SK-N-SH (cell line): ENCODE measurements at regions not wholly inside any gene's neighbourhood (a gene's known extent, or its start where the extent isn't known, plus 50 kb on each side); places are given as distances from the start of the nearest gene placed in this dataset.

Source experiments
- EP300 ChIP-seq, 2 experiments: IDR thresholded peaks; 2 replicates each; pipeline versions ENCODE4 v1.4.0 to v1.6.1; 2012; ENCODE audit warnings: borderline replicate concordance in 1 of 2, low read depth in 1 of 2, low read length in 1 of 2
- RCOR1 ChIP-seq: fragments of 150-350 bp; IDR thresholded peaks from 2 replicates; pipeline ENCODE4 v1.6.1; 2017; ENCODE audit warnings: antibody characterized with exemption, low read length
- SIN3A ChIP-seq: IDR thresholded peaks from 2 replicates; pipeline ENCODE4 v1.6.1; 2012; ENCODE audit warnings: low read depth, mild to moderate bottlenecking, low read length, moderate library complexity, borderline replicate concordance
- TAF1 ChIP-seq: IDR thresholded peaks from 2 replicates; pipeline ENCODE4 v1.6.1; 2012; ENCODE audit warnings: low read depth, mild to moderate bottlenecking, low read length, moderate library complexity, borderline replicate concordance
- TF ChIP-seq, protein P1 (sequence below): fragments of 150-350 bp; IDR thresholded peaks from 2 replicates; pipeline ENCODE4 v1.6.1; 2017; ENCODE audit warnings: antibody characterized with exemption, low read length, low read depth, borderline replicate concordance
- TF ChIP-seq, protein P2 (sequence below): fragments of 200-600 bp; sonication (generic); IDR thresholded peaks from 2 replicates; pipeline ENCODE4 v1.6.1; 2017; ENCODE audit warnings: antibody characterized with exemption, mild to moderate bottlenecking, moderate library complexity

DNA sequence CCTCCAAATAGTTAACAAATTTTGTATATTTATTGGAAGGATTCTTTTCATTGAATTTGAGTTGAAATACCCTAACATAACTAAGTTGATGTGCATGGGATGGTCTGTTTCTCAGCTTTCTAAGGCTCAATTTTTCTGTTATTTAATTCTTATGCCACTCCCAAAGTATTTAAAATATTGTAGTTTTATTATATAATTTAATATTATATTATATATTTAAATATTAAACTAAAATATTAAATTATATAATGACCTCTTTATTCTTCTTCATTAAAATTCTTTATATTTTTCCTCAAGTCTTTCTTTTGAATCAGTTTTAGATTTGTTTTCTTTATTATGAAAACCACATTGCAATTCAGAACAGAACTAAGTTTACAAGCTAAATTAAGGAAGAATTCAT is 194.7 kb downstream of the TFAP2B start:
- TF ChIP-seq SIN3A (no peak), EP300 (IDR thresholded peaks at IDR 0.05; ENCODE audit: borderline replicate concordance in 1 of 2, low read depth in 1 of 2, low read length in 1 of 2) (no peak), TAF1 (no peak), RCOR1 (no peak)
- TF ChIP-seq, protein P1, sequence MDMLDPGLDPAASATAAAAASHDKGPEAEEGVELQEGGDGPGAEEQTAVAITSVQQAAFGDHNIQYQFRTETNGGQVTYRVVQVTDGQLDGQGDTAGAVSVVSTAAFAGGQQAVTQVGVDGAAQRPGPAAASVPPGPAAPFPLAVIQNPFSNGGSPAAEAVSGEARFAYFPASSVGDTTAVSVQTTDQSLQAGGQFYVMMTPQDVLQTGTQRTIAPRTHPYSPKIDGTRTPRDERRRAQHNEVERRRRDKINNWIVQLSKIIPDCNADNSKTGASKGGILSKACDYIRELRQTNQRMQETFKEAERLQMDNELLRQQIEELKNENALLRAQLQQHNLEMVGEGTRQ = no peak
- TF ChIP-seq, protein P2, sequence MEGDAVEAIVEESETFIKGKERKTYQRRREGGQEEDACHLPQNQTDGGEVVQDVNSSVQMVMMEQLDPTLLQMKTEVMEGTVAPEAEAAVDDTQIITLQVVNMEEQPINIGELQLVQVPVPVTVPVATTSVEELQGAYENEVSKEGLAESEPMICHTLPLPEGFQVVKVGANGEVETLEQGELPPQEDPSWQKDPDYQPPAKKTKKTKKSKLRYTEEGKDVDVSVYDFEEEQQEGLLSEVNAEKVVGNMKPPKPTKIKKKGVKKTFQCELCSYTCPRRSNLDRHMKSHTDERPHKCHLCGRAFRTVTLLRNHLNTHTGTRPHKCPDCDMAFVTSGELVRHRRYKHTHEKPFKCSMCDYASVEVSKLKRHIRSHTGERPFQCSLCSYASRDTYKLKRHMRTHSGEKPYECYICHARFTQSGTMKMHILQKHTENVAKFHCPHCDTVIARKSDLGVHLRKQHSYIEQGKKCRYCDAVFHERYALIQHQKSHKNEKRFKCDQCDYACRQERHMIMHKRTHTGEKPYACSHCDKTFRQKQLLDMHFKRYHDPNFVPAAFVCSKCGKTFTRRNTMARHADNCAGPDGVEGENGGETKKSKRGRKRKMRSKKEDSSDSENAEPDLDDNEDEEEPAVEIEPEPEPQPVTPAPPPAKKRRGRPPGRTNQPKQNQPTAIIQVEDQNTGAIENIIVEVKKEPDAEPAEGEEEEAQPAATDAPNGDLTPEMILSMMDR = no peak
